Testis (tissue), 2 donors: ENCODE measurements at regions not wholly inside any gene's neighbourhood (a gene's known extent, or its start where the extent isn't known, plus 50 kb on each side); places are given as distances from the start of the nearest gene placed in this dataset.

Experiments
- DNase-seq: peaks from one replicate; pipeline ENCODE4 v3.0.0-alpha.2; 2019
- H3K27ac ChIP-seq, 2 donors: fragments of 200-600 bp; sonication (generic); one replicate each; pipeline ENCODE4 v1.5.1; 2019
- H3K27me3 ChIP-seq: fragments of 200-600 bp; sonication (generic); one replicate; pipeline ENCODE4 v1.5.1; 2019
- H3K36me3 ChIP-seq: fragments of 200-600 bp; sonication (generic); one replicate; pipeline ENCODE4 v1.5.1; 2017; ENCODE audit warnings: low read depth; ENCODE audit errors: missing control alignments
- H3K4me1 ChIP-seq: fragments of 200-600 bp; sonication (generic); one replicate; pipeline ENCODE4 v1.5.1; 2019
- H3K4me3 ChIP-seq, 2 donors: fragments of 200-600 bp; sonication (generic); one replicate each; pipeline ENCODE4 v1.5.1; 2017 to 2019
- H3K9me3 ChIP-seq: fragments of 200-600 bp; sonication (generic); one replicate; pipeline ENCODE4 v1.5.1; 2017
- CTCF ChIP-seq, 3 experiments: fragments of 450-650 bp in 2 of 3; fragments of 200-600 bp in 1 of 3; sonication (generic) in 1 of 3; IDR thresholded peaks; one replicate each; pipeline ENCODE4 v1.5.1; 2016 to 2019; ENCODE audit warnings: antibody characterized with exemption in 3 of 3, mild to moderate bottlenecking in 2 of 3, moderate library complexity in 1 of 3
- POLR2A ChIP-seq: fragments of 450-650 bp; IDR thresholded peaks from one replicate; pipeline ENCODE4 v1.6.1; 2017; ENCODE audit warnings: antibody characterized with exemption, mild to moderate bottlenecking, moderate library complexity
- WGBS, 2 donors: methylation state at CpG; one replicate each; pipeline ENCODE4 v1.1.5; 2018; 5-methylcytosine and 5-hydroxymethylcytosine counted together
- intact Hi-C: fragments of 100-400 bp; cut with DNase I; formaldehyde crosslinking; loops from one replicate; pipeline ENCODE4 v1.15.1; 2023; ENCODE audit warnings: low total_unique reads

- no peaks in the 10 kb centered on the region for H3K9me3 ChIP-seq
- intact Hi-C loops, result no loop called here
- H3K36me3 ChIP-seq, result no peaks in the 10 kb centered on the region
- TF ChIP-seq POLR2A (no peak), CTCF (IDR thresholded peaks at IDR 0.05) (no peak)
- no peak overlapping the region for H3K4me3 ChIP-seq
- H3K27ac ChIP-seq, result no peak overlapping the region
- WGBS, 2 donors, result 78 to 81% methylated on average over 3 of the region's 3 CpGs
- no peaks in the 10 kb centered on the region for H3K4me1 ChIP-seq
- H3K27me3 ChIP-seq, result no peaks in the 10 kb centered on the region
- no peak for DNase-seq
Measured at GRCh38 chr2:220966636-220967035, 605.5 kb downstream of the EPHA4 start.

- TF ChIP-seq CTCF (IDR thresholded peaks at IDR 0.05) (no peak), POLR2A (no peak)
- Histone ChIP-seq H3K27ac (no peak overlapping the region), H3K9me3 (no peaks in the 10 kb centered on the region), H3K27me3 (no peaks in the 10 kb centered on the region), H3K4me3 (no peak overlapping the region), H3K4me1 (no peaks in the 10 kb centered on the region), H3K36me3 (no peaks in the 10 kb centered on the region)
- intact Hi-C loops, result no loop called here
- DNase-seq, result no peak
- 53 to 66% methylated on average over 3 of the region's 3 CpGs for WGBS, 2 donors
Measured at GRCh38 chr2:220969348-220969747, 602.8 kb downstream of the EPHA4 start.

GRCh38 chr2:220980966-220981675, 591.0 kb downstream of the EPHA4 start:
- H3K4me3 ChIP-seq, result no peak overlapping the region
- DNase-seq, result no peak
- H3K27ac ChIP-seq, result no peak overlapping the region
- H3K27me3 ChIP-seq, result no peaks in the 10 kb centered on the region
- no peaks in the 10 kb centered on the region for H3K9me3 ChIP-seq
- H3K36me3 ChIP-seq, result no peaks in the 10 kb centered on the region
- TF ChIP-seq CTCF (IDR thresholded peaks at IDR 0.05), result no peak
- TF ChIP-seq POLR2A, result no peak
- H3K4me1 ChIP-seq, result no peaks in the 10 kb centered on the region
- intact Hi-C loops, result no loop called here
- 80 to 84% methylated on average over 4 of the region's 4 CpGs for WGBS, 2 donors

GRCh38 chr2:220981926-220982325, 590.2 kb downstream of the EPHA4 start:
- DNase-seq, result no peak
- Histone ChIP-seq H3K27me3 (no peaks in the 10 kb centered on the region), H3K4me3 (no peak overlapping the region), H3K4me1 (no peaks in the 10 kb centered on the region), H3K27ac (no peak overlapping the region), H3K36me3 (no peaks in the 10 kb centered on the region), H3K9me3 (no peaks in the 10 kb centered on the region)
- 84 to 88% methylated on average over 6 of the region's 6 CpGs for WGBS, 2 donors
- TF ChIP-seq POLR2A (no peak), CTCF (IDR thresholded peaks at IDR 0.05) (no peak)
- intact Hi-C loops, result no loop called here

- no peak for DNase-seq
- H3K36me3 ChIP-seq, result no peaks in the 10 kb centered on the region
- no peak overlapping the region for H3K27ac ChIP-seq
- no peaks in the 10 kb centered on the region for H3K4me1 ChIP-seq
- no peaks in the 10 kb centered on the region for H3K9me3 ChIP-seq
- H3K4me3 ChIP-seq, result no peak overlapping the region
- TF ChIP-seq POLR2A (no peak), CTCF (IDR thresholded peaks at IDR 0.05) (no peak)
- intact Hi-C loops, result no loop called here
- H3K27me3 ChIP-seq, result no peaks in the 10 kb centered on the region
- WGBS, 2 donors, result 84 to 85% methylated on average over 4 of the region's 4 CpGs
Measured at GRCh38 chr2:220985561-220985960, 586.5 kb downstream of the EPHA4 start.
